ENCODE measurements at regions not wholly inside any gene's neighbourhood (a gene's known extent, or its start where the extent isn't known, plus 50 kb on each side); places are given as distances from the start of the nearest gene placed in this dataset.
A peak's percentile ranks its signal among the peaks of the same experiment; 100 is the strongest.
"Not testable (repeated sequence)": the region's sequence is repeated elsewhere in the genome, so short reads cannot be mapped to it uniquely, and the experiment has no call there.

DNA sequence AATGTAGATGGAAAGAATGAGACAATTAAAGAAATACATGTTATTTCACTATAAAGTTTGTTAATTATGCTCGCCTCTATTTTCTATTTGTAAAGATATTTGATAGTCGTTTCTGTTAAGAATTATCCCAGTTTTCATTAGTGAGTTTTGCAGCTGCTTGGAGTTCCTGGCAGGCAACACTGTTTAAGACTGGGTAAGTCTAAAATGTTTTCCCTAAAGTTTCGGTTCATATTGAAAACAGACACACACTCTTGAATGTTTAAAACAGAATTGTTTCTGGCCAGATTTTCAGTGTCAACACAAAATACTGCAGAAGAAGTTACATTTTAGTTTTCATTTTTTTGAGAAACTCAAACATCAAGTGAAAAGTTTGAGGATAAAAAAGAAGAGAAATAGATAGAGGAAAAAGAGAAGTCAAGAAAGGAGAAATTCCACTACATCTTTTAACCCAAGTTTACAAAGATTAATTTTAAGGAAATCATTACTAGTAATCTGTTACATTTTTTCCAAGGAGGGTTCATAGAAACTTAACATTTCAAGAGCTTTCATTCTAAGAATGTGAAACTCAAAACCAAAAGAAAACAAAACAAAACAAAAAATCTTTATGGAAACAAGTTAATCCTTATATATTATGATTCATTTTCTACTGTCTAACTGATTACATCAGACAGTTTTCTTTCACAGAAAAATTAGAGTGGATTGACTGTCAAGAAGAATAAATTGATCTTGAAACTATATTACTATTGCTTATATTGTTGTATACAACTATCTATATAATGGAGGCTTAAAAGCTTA lies 305.5 kb downstream of the FAT4 start:
- DNase-seq = no peak

DNA sequence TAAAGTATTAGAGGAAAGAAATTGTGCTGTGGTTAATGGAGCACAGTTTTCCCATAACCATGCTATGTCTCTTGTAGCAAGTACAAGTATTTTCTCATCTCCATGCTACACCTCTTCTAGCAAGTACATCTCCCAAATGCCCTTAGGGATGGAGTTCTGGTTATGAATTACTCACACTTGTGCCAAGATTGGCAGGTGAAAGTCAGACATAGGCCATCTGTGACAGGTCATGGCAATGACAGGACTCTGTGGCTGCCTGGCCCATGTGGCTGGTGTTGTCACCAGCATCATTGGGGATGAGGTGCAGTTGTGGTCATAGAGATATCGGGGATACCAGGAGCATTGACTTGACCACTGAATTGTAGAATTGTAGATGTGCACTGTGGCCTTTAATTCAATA lies 310.2 kb downstream of the FAT4 start:
- DNase-seq = no peak

DNA sequence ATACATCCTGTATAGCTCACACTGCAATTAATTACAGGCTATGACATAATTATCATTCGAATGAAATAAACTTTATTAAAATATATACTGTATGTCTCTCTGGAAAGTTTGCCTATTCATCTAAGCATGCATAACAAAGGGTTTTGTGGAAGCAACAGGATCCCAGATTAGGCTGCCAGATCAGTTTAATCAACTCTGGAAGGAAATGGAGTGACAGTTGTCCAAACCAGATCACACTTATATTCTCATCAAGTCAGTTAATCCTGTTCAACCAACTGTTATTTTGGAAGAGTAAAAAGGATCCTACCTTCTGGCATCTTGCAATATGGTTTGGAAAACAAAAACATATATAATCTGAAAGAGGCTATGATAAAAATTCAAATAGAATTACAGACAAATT lies 312.2 kb downstream of the FAT4 start:
- no peak for DNase-seq

DNA sequence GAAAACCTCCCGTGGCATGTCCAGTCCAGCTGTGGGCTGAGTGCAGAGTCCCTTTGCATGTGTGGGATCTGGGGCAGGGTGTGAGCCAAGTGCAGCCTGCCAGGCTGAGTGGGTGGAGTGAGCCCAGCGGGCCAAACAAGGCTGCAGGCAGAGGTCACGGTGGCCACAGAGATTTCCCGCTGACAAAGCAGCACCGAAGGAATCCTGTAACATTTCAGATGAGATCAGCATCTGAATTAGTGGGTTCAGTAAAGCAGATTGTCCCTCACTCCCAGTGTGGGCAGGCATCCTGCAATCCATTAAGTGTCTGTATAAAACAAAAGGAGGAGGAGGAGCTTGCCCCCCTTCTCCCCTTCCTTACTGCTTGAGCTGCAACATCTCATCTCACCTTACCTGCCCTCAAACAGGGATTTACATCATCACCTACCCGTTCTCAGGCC lies 324.4 kb downstream of the FAT4 start:
- DNase-seq = no peak

DNA sequence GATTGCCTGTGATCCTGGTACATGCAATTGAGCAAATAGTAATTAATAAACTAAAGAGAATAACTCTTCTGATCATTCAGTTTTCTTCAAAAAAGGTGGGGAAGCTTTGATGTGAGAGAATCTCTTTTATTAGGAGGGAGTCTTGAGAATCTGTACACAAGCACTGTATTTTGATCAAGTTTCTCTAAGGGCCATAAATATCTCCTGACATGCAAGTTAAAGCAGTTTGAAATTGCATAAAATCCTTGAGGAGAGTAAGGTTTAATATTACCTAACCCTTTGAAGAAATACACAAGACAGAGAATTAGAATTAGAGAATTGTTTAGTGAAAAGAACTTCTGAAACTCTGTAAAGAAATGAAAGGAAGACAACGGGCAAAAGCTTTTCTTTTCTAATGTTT lies 326.9 kb downstream of the FAT4 start:
- no peak for DNase-seq

DNA sequence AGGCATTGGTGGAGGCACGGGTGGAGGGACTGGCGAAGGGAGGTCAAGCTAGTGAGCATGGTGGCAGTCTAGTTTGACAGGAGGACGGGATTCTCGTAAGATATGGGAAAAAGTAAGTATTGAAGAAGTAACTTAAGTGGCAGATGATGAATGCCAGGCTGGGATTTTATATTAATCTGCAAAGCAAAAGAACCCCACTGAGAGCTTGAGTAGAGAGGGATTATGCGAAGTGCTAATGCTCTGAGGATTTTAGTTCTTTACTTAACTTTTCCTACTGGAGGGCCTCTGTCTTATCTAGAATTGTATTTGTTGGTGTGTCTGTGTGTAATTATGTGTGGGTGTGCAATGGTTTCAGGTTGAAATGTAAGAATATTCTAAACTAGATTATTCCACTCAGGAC lies 327.9 kb downstream of the FAT4 start:
- no peak for DNase-seq

DNA sequence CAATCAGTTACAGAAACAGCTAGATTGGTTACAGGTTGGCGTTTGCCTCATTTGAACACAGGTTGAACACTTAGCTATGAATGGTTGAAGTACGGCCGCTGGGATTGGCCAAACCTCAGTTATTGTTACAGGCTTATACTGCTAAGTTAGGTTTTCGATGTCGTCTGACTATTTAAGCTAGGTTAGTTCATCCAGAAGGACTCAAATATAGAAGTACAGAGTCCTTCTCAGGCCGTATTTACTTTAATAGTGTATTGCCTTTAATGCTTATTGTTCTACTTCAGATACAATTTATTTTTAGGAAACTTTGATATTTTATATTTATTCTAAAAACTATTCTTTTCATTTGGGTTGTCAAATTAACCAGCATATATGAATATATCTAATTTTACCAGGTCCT lies 334.7 kb downstream of the FAT4 start:
- no peak for DNase-seq

DNA sequence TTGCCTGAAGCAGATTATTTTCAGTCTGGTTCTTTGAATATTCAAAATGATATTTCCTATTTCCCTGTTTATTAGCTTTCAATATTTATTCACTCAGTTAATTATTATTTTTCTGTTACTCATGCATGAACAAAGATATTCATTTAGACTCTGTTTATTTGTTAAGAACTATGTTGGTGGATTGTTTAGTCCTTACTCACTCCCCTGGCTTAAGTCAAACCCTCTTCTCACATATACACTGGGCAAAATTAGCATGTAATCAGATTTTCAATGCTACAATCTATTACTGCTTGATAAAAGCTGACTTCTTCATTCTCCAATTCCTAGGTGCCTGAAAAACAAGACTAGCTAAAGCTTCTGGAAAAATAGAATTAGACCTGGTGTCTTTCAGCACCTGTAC lies 335.8 kb downstream of the FAT4 start:
- no peak for DNase-seq

DNA sequence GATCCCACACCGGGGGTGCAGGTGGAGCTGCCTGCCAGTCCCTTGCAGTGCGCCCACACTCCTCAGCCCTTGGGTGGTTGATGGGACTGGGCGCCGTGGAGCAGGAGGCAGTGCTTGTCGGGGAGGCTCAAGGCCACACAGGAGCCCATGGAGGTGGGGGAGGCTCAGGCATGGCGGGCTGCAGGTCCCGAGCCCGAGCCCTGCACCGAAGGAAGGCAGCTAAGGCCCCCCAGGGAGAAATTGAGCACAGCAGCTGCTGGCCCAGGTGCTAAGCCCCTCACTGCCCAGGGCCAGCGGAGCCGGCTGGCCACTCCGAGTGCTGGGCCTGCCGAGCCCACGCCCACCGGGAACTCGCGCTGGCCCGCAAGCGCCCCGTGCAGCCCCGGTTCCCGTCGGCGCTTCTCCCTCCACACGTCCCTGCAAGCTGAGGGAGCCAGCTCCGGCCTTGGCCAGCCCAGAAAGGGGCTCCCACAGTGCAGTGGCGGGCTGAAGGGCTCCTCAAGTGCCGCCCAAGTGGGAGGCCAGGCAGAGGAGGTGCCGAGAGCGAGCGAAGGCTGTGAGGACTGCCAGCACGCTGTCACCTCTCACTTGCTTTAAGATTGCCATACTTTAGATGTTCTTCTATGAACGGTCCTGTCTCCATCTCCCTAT lies 337.1 kb downstream of the FAT4 start:
- DNase-seq = not testable (repeated sequence)

DNA sequence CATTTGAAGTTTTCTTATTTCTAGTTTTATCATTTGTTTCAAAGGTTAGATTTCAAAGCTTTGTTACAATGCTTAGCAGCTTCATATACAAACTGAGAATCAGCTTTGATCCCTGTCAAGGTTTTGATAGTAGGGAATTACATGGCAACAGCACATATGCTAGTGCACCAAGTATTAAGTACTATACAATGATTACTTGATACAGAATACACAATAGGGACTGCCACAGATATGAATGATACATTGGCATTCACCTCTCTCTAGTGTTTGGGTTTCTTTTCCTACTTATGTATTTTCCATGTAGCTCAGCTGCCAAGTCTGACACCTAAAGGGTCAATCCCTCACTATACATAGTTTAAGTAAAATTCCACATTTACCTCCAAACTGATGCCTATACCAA lies 344.0 kb downstream of the FAT4 start:
- DNase-seq = no peak

DNA sequence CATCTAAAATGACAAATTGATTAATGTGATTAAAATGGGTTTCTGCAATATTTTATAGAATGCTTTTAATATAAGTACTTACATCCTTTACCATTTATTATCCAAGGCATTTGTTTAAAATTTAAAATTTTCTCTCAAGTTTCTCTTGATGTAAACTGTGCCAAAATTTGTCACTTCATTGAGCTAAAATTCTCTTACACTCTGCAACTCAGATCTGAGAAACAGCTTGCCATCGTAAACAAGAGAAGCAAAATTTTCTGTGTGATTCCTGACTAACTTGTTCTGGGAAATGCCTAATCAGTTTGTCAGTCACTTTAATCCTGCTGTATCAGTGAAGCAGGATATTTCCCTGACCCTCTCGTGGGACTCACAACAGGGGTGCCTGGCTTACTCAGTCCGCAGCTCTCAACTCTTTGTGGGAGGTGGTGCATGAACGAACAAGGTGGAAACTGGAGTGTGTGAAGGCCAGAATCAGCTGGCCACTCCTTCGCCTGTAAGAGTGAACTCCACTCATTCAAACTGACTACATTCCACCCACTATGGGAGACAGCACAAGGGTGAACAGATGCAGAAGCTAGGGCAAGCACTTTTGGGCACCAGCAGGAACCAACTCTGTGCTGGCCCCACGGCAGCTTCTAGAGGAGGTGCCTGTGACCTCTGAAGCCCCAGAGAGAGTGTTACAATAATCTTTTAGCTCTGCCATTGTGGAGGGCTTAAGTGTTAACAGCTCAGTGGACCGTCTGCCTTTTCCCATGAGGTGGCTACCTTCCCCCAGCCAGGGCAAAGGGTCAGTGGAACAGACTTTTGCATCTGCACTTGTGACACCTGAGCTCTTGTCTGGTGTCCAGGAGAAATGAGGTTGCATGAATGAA lies 349.4 kb downstream of the FAT4 start:
- no peak for DNase-seq

DNA sequence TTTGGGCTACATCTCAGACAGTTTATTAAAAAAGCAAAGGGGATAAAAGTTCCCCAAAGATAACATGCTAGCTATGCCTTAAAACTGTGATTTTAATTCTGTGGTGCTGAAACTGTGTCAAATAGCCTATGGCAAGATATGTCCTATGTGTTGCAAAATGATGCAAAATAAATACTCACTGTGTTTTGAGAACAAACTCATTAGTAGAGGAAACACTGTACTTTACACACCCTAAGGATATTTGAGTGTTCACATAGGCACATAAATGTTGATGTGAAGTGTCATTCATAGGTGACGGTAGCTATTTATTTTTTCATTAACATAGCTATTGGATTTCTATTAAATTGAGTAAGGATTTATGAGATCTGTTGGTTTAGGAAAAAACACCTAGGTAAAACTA lies 351.9 kb downstream of the FAT4 start:
- no peak for DNase-seq

DNA sequence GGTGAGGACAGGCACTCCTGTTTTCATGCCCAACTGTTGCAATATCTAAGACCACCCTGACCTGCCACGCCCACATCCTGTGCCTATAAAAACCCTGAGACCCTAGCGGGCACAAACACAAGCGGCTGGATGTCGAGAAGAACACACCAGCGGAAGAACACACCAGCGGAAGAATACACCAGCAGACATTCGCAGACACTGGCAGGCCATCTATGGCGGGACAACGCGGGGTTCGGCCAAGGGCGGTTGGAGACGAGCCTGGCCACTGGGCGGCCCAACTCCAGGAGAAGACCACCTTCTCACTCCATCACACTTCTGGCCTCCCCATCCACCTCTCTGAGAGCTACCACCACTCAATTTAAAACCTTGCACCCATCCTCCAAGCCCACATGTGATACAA lies 361.4 kb downstream of the FAT4 start:
- DNase-seq = no peak

DNA sequence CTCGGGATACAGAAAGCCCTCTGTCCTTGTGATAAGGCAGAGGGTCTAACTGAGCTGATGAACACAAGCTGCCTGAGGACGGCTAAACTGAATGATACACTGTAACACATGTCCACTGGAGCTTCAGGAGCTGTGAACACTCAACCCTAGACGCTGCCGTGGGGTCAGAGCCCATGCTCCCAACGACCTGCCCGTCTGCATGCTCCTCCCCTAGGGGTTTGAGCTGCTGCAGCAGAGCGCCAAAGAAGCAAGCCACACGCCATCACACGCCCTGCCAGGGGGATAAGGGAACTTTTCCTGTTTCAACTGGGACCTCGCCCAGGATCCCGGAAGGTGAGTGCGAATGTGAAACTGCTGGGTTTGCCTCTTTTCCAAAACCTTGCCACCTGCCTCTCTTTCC lies 361.8 kb downstream of the FAT4 start:
- DNase-seq = no peak

DNA sequence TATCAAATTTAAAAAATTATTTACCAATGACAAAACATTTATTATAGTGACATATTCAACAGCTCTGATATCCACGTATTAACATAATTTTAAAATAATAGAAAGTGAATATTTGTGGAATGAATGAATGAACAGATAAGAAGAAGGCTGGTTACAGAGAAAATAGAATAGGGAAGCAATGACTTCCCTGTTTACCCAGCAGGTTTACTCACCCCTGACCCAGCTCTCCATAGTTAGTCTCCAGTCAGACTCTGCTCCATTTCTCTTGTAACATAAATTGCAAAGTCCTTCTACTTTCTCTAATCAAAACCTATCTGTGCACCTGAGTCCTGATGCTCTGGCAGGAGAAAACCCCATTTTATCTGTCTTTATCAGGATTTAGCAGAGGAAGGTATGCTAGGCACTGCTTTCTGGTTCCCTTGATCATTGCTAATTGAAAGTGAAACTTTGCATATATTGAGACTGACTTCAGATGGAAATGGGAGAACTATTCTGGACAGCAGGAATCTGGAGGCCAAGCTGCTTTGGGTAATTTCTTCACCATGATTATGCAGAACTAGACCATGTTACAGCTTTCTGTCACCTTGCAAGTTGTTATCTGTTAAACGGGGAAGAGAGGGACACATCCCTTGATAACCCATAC lies 363.0 kb downstream of the FAT4 start:
- DNase-seq = no peak

DNA sequence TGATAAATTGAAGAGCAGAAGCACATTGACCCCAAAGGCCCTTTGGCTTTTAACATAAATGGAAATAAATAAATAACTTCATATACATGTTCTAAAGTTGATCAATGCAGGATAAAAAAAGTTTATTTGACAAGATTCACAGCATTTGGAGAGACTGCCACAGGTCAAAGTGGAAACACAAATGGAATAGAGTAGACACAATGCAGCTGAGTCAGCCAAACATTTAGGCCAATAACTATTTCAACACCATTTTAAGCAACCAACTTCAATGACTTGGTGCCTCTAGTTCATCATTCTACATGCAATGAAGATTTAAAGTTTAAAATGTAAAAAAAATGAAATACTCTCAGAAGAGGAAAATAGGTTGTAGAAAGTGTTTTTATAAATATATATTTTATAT lies 365.2 kb downstream of the FAT4 start:
- no peak for DNase-seq

DNA sequence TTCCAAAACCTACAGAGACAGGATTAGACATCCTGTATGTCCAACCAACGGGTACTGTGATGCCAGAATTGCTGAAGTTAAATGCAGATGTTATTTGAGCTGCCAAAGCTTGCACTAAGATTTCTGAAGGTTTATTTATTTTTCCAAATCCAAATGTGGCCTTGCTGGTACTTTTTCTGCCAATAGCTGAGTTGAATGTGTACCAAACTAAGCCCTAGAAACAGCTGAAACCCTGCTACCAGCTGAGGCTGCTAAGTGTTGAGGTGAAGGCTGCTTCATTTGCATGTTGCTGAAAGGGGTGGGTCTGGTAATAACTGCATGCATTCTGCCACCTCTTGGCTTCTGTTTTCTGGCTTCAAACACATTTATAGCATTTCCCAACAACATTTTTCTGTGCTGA lies 366.5 kb downstream of the FAT4 start:
- DNase-seq = no peak

DNA sequence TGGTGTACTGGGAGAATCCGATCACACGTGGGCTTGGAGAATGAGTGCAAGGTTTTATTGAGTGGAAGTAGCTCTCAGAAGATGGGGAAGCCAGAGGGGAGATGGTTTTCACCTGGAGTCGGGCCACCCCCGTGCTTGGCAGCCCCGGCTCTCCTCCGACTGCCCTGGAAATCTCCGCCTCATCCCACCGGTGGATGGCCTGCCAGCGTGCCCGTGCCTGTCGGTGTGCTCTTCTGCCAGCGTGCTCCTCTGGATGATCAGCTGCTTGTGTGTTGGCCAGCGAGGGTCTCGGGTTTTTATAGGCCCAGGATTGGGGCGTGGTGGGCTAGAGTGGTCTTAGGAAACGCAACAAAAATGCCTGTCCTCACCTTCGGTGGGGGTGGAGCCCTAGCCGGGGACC lies 368.0 kb downstream of the FAT4 start:
- DNase-seq = no peak

DNA sequence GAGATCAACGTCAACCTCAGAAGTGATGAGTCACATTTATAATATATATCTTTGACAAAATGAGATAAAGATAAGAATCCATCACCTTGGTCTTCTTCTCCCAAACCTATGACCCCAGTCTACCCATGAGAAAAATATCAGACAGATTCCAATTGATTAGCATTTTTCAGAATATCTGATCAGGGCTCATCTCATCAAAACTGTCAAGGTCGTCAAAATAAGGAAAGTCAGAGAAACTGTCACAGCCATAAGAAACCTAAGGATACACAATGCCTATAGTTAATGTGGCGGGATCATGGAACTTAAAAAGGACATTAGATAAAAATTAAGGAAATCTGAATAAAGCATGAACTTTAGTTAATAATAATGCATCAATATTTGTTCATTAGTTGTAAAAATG lies 374.1 kb downstream of the FAT4 start:
- no peak for DNase-seq

DNA sequence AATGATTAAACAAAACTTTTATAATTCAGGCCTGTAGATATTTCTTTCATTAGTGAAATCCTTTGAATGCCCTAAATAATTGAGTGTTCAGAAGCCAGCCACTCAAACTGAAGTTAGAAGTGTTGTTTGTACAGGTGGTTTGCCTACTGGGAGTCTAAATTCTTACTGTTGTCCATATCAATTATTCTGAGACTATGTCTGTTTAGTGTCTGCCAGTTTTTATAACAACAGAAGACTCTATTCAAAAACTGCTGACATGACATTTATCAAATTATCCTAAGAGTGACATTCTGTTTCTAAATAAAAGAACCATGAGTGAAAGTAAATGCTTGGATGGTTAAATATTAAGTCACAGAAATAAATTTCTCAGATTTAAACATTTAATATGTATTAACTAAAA lies 375.1 kb downstream of the FAT4 start:
- DNase-seq = peak; percentile 19

DNA sequence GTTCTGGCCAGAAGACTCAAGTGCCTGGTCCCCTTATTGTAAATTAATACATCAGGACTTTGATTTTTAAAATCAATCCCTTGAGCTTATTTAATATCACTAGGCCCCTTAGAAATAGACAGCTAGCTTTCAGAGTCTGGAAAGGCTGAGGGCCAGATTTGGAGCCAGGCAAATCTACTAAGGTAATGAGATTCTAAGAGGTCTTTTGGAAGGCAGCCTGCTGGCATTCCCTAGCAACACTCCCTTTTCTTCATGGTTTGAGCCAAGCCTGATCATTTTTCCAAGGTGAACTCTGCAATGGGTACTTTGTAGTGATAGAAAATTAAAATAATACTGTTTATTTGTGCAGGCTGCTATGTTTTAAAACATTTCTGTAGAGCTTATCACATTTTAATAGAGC lies 378.5 kb downstream of the FAT4 start:
- DNase-seq = no peak

DNA sequence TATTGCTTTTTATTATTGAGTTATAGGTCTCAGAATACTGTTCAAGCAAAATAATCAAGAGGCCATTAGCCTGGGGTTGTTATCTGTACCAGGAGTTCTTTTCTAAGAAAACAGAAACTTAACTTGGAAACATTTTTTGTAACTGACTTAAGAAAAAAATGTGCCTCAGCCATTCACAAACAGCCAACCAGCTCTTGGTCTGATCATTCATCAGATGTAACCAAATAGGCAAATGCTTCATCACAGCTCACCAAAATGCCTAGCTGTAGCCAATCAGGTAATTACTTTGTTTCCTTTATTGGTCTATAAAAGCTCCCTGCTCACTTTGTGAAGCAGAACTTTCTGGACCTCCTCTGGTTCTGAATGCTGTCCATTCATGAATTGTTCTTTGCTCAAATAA lies 387.7 kb downstream of the FAT4 start:
- DNase-seq = no peak

DNA sequence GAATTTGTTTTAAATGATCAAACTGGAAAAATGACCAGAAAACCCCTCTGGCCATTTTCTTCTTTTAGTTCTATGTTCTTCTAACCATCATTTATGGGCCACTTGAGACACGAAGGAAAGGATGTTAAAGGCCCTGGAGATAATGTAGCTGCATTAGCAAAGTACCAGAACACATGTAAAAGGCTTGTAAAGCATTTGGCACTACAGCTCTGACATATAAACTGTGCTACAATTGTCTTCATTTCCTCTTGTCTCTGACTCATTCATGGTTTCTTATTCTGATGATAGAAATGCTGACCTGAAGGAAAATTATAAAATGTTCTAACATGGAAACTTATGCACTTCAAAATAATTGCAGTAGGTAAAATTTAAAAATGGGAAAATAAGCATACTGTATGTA lies 388.7 kb downstream of the FAT4 start:
- no peak for DNase-seq

All from NCI-H748 treated with DMSO at 0.1 percent for 48 hours (cell line).